ENCODE measurements at regions not wholly inside any gene's neighbourhood (a gene's known extent, or its start where the extent isn't known, plus 50 kb on each side); places are given as distances from the start of the nearest gene placed in this dataset.

- TF ChIP-seq CTCF (IDR thresholded peaks at IDR 0.05) (no peak), POLR2AphosphoS5 (IDR thresholded peaks at IDR 0.05) (no peak), POLR2A (IDR thresholded peaks at IDR 0.05) (no peak)
These were observed 228.4 kb upstream of the MEX3C start for GRCh38 chr18:51425889-51426288.
